Adrenal gland (tissue), 5 donors: ENCODE measurements at regions not wholly inside any gene's neighbourhood (a gene's known extent, or its start where the extent isn't known, plus 50 kb on each side); places are given as distances from the start of the nearest gene placed in this dataset.

Experiments used
- CTCF ChIP-seq, 6 experiments: fragments of 450-650 bp in 4 of 6; fragments of 200-600 bp in 2 of 6; sonication (generic) in 1 of 6; IDR thresholded peaks; 1 replicate in 5 of 6; 2 replicates in 1 of 6; pipeline versions ENCODE4 v1.5.1 to v1.8.0; 2016 to 2021; ENCODE audit warnings: antibody characterized with exemption in 6 of 6, mild to moderate bottlenecking in 2 of 6, moderate library complexity in 1 of 6
- POLR2A ChIP-seq, 2 donors: fragments of 450-650 bp; IDR thresholded peaks; one replicate each; pipeline ENCODE4 v1.6.1; 2017; ENCODE audit warnings: antibody characterized with exemption in 2 of 2, mild to moderate bottlenecking in 2 of 2, moderate library complexity in 1 of 2
- donor health status: DM: no; HTN: no; CAD: no.

GRCh38 chr2:53438692-53439091, 328.9 kb upstream of the CHAC2 start:
- TF ChIP-seq CTCF (IDR thresholded peaks at IDR 0.05) (no peak), POLR2A (IDR thresholded peaks at IDR 0.05) (no peak)
